GM23338 (cell line): ENCODE measurements at regions not wholly inside any gene's neighbourhood (a gene's known extent, or its start where the extent isn't known, plus 50 kb on each side); places are given as distances from the start of the nearest gene placed in this dataset.

Experiments used
- ATAC-seq: fragments of 200-7000 bp; cut with Tn5 transposase; 3 replicates; pipeline ENCODE4 v1.9.1; 2020
- DNase-seq: peaks from one replicate; pipeline ENCODE4 v3.0.0-alpha.2; 2015; ENCODE audit warnings: low spot score
- H2AFZ ChIP-seq: fragments of 200-600 bp; sonication (generic); 2 replicates; pipeline ENCODE4 v1.8.0; 2016; ENCODE audit warnings: antibody characterized with exemption, mild to moderate bottlenecking, moderate library complexity
- H3F3A ChIP-seq: fragments of 200-600 bp; sonication (generic); replicated peaks from 2 replicates; pipeline ENCODE4 v1.8.0; 2017; ENCODE audit warnings: antibody characterized with exemption, mixed run types, low read depth
- H3K27ac ChIP-seq: fragments of 200-600 bp; sonication (generic); 2 replicates; pipeline ENCODE4 v1.6.1; 2016; ENCODE audit warnings: low read depth
- H3K27me3 ChIP-seq: fragments of 200-600 bp; sonication (generic); 2 replicates; pipeline ENCODE4 v1.8.0; 2016; ENCODE audit warnings: mild to moderate bottlenecking, mixed run types, moderate library complexity; ENCODE audit not compliant: insufficient read depth
- H3K36me3 ChIP-seq: fragments of 200-600 bp; sonication (generic); 2 replicates; pipeline ENCODE4 v1.8.0; 2016; ENCODE audit warnings: mild to moderate bottlenecking; ENCODE audit not compliant: insufficient read depth
- H3K4me1 ChIP-seq: fragments of 200-600 bp; sonication (generic); 2 replicates; pipeline ENCODE4 v1.8.0; 2016; ENCODE audit warnings: mild to moderate bottlenecking, moderate library complexity; ENCODE audit not compliant: insufficient read depth
- H3K4me2 ChIP-seq: fragments of 200-600 bp; sonication (generic); 2 replicates; pipeline ENCODE4 v1.7.1; 2017; ENCODE audit warnings: mixed run types
- H3K4me3 ChIP-seq: fragments of 200-600 bp; sonication (generic); 2 replicates; pipeline ENCODE4 v1.6.1; 2016; ENCODE audit warnings: mixed run types
- H3K79me2 ChIP-seq: fragments of 200-600 bp; sonication (generic); replicated peaks from 2 replicates; pipeline ENCODE4 v1.8.0; 2017; ENCODE audit warnings: mild to moderate bottlenecking; ENCODE audit not compliant: insufficient read depth
- H3K9me2 ChIP-seq: fragments of 200-600 bp; sonication (generic); 2 replicates; pipeline ENCODE4 v1.8.0; 2017; ENCODE audit not compliant: insufficient read depth
- H4K20me1 ChIP-seq: fragments of 200-600 bp; sonication (generic); replicated peaks from 2 replicates; pipeline ENCODE4 v1.8.0; 2017; ENCODE audit warnings: mild to moderate bottlenecking; ENCODE audit not compliant: insufficient read depth
- H3K27ac Mint-ChIP-seq: 2 replicates; pipeline ENCODE4 v1.8.0; 2020; ENCODE audit warnings: inconsistent platforms, mild to moderate bottlenecking, moderate library complexity, mixed read lengths
- H3K27me3 Mint-ChIP-seq: 3 replicates; pipeline ENCODE4 v1.8.0; 2022; ENCODE audit warnings: low read depth, mild to moderate bottlenecking, moderate library complexity, mixed read lengths, inconsistent platforms; ENCODE audit not compliant: insufficient read depth, poor library complexity
- H3K36me3 Mint-ChIP-seq: 3 replicates; pipeline ENCODE4 v1.8.0; 2021; ENCODE audit warnings: low read depth, mild to moderate bottlenecking, inconsistent platforms, moderate library complexity, mixed read lengths
- H3K4me1 Mint-ChIP-seq: 3 replicates; pipeline ENCODE4 v1.8.0; 2020; ENCODE audit warnings: mild to moderate bottlenecking, inconsistent platforms, mixed read lengths
- H3K4me3 Mint-ChIP-seq: 3 replicates; pipeline ENCODE4 v1.8.0; 2021; ENCODE audit warnings: moderate library complexity, mild to moderate bottlenecking, inconsistent platforms, mixed read lengths
- H3K9me3 Mint-ChIP-seq: 3 replicates; pipeline ENCODE4 v1.8.0; 2020; ENCODE audit warnings: moderate library complexity, mild to moderate bottlenecking, inconsistent platforms, mixed read lengths
- CREB1 ChIP-seq: fragments of 250-450 bp; sonication (Bioruptor Pico); IDR thresholded peaks from 2 replicates; pipeline ENCODE4 v1.5.0; 2020; ENCODE audit warnings: low read depth, mild to moderate bottlenecking, moderate library complexity
- CTCF ChIP-seq, 2 experiments: fragments of 200-600 bp in 1 of 2; sonication (generic) in 1 of 2; conservative IDR thresholded peaks; 2 replicates each; pipeline versions ENCODE4 v1.5.1 to v1.6.1; 2016 to 2017; ENCODE audit warnings: antibody characterized with exemption in 2 of 2, low read depth in 2 of 2, mild to moderate bottlenecking in 2 of 2, moderate library complexity in 1 of 2
- EZH2 ChIP-seq: fragments of 200-600 bp; sonication (generic); IDR thresholded peaks from one replicate; pipeline ENCODE4 v1.8.0; 2017; ENCODE audit warnings: antibody characterized with exemption, mild to moderate bottlenecking, low read depth; ENCODE audit not compliant: unreplicated experiment
- JUNB ChIP-seq: IDR thresholded peaks from one replicate; pipeline ENCODE4 v1.6.1; 2016; ENCODE audit warnings: antibody characterized with exemption; ENCODE audit not compliant: unreplicated experiment
- NANOG ChIP-seq: IDR thresholded peaks from 2 replicates; pipeline ENCODE4 v1.6.1; 2016; ENCODE audit warnings: antibody characterized with exemption, borderline replicate concordance
- POLR2AphosphoS5 ChIP-seq: IDR thresholded peaks from 2 replicates; pipeline ENCODE4 v1.6.1; 2016; ENCODE audit warnings: antibody characterized with exemption, low read depth
- REST ChIP-seq: IDR thresholded peaks from one replicate; pipeline ENCODE4 v1.6.1; 2018; ENCODE audit warnings: antibody characterized with exemption; ENCODE audit not compliant: unreplicated experiment
- STAT1 ChIP-seq: IDR thresholded peaks from one replicate; pipeline ENCODE4 v1.6.1; 2016; ENCODE audit warnings: antibody characterized with exemption; ENCODE audit not compliant: unreplicated experiment
- ZNF114 ChIP-seq: fragments of 250-450 bp; sonication (Bioruptor Pico); IDR thresholded peaks from 2 replicates; pipeline ENCODE4 v1.5.0; 2020; ENCODE audit warnings: mild to moderate bottlenecking, moderate library complexity
- ZNF331 ChIP-seq: fragments of 250-450 bp; sonication (Bioruptor Pico); IDR thresholded peaks from 2 replicates; pipeline ENCODE4 v1.5.0; 2020; ENCODE audit warnings: low read depth, mild to moderate bottlenecking, moderate library complexity
- TF ChIP-seq, protein P1 (sequence below): fragments of 250-450 bp; sonication (Bioruptor Pico); IDR thresholded peaks from 2 replicates; pipeline ENCODE4 v1.5.0; 2020; ENCODE audit warnings: mild to moderate bottlenecking, moderate library complexity

- H3K36me3 ChIP-seq: no peaks in the 10 kb centered on the region
- no peak overlapping the region for H2AFZ ChIP-seq
- H3K4me2 ChIP-seq: no peak overlapping the region
- H4K20me1 ChIP-seq: no peaks in the 10 kb centered on the region
- no peaks in the 10 kb centered on the region for H3F3A ChIP-seq
- H3K4me3 ChIP-seq: no peak overlapping the region
- DNase-seq (no peak), ATAC-seq (no peak)
- TF ChIP-seq CTCF (conservative IDR thresholded peaks at IDR 0.05; ENCODE audit: low read depth in 2 of 2) (no peak), EZH2 (no peak), ZNF331 (CRISPR knock-in tag) (no peak), REST (no peak), JUNB (no peak), POLR2AphosphoS5 (no peak), ZNF114 (CRISPR knock-in tag) (no peak), NANOG (no peak), STAT1 (no peak), CREB1 (CRISPR knock-in tag) (no peak)
- TF ChIP-seq, protein P1, sequence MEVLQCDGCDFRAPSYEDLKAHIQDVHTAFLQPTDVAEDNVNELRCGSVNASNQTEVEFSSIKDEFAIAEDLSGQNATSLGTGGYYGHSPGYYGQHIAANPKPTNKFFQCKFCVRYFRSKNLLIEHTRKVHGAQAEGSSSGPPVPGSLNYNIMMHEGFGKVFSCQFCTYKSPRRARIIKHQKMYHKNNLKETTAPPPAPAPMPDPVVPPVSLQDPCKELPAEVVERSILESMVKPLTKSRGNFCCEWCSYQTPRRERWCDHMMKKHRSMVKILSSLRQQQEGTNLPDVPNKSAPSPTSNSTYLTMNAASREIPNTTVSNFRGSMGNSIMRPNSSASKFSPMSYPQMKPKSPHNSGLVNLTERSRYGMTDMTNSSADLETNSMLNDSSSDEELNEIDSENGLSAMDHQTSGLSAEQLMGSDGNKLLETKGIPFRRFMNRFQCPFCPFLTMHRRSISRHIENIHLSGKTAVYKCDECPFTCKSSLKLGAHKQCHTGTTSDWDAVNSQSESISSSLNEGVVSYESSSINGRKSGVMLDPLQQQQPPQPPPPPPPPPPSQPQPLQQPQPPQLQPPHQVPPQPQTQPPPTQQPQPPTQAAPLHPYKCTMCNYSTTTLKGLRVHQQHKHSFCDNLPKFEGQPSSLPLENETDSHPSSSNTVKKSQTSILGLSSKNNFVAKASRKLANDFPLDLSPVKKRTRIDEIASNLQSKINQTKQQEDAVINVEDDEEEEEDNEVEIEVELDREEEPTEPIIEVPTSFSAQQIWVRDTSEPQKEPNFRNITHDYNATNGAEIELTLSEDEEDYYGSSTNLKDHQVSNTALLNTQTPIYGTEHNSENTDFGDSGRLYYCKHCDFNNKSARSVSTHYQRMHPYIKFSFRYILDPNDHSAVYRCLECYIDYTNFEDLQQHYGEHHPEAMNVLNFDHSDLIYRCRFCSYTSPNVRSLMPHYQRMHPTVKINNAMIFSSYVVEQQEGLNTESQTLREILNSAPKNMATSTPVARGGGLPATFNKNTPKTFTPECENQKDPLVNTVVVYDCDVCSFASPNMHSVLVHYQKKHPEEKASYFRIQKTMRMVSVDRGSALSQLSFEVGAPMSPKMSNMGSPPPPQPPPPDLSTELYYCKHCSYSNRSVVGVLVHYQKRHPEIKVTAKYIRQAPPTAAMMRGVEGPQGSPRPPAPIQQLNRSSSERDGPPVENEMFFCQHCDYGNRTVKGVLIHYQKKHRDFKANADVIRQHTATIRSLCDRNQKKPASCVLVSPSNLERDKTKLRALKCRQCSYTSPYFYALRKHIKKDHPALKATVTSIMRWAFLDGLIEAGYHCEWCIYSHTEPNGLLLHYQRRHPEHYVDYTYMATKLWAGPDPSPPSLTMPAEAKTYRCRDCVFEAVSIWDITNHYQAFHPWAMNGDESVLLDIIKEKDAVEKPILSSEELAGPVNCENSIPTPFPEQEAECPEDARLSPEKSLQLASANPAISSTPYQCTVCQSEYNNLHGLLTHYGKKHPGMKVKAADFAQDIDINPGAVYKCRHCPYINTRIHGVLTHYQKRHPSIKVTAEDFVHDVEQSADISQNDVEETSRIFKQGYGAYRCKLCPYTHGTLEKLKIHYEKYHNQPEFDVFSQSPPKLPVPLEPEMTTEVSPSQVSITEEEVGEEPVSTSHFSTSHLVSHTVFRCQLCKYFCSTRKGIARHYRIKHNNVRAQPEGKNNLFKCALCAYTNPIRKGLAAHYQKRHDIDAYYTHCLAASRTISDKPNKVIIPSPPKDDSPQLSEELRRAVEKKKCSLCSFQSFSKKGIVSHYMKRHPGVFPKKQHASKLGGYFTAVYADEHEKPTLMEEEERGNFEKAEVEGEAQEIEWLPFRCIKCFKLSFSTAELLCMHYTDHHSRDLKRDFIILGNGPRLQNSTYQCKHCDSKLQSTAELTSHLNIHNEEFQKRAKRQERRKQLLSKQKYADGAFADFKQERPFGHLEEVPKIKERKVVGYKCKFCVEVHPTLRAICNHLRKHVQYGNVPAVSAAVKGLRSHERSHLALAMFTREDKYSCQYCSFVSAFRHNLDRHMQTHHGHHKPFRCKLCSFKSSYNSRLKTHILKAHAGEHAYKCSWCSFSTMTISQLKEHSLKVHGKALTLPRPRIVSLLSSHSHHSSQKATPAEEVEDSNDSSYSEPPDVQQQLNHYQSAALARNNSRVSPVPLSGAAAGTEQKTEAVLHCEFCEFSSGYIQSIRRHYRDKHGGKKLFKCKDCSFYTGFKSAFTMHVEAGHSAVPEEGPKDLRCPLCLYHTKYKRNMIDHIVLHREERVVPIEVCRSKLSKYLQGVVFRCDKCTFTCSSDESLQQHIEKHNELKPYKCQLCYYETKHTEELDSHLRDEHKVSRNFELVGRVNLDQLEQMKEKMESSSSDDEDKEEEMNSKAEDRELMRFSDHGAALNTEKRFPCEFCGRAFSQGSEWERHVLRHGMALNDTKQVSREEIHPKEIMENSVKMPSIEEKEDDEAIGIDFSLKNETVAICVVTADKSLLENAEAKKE (CRISPR knock-in tag): no peak
- no peak overlapping the region for H3K4me3 Mint-ChIP-seq
- H3K4me1 ChIP-seq: peaks cover 6% of the 10 kb centered on the region; the same call in 1 of the 2 replicates
- peaks cover 18% of the 10 kb centered on the region for H3K36me3 Mint-ChIP-seq
- H3K4me1 Mint-ChIP-seq: peaks cover 13% of the 10 kb centered on the region
- no peak overlapping the region for H3K27ac ChIP-seq
- H3K9me2 ChIP-seq: no peaks in the 10 kb centered on the region
- peaks cover 6% of the 10 kb centered on the region for H3K27me3 Mint-ChIP-seq
- no peaks in the 10 kb centered on the region for H3K27me3 ChIP-seq
- H3K9me3 Mint-ChIP-seq: peaks cover 11% of the 10 kb centered on the region; the same call in 2 of the 3 replicates
- no peak overlapping the region for H3K27ac Mint-ChIP-seq
- 0 out of 2 replicates have a peak, but pooled peaks cover 5% of the 10 kb centered on the region for H3K79me2 ChIP-seq
Measured at GRCh38 chr13:74018062-74018431, 116.2 kb downstream of the KLF12 start.
